22Rv1 (cell line): ENCODE measurements at regions not wholly inside any gene's neighbourhood (a gene's known extent, or its start where the extent isn't known, plus 50 kb on each side); places are given as distances from the start of the nearest gene placed in this dataset.

ENCODE experiments used
- H3K27ac ChIP-seq: fragments of 450-650 bp; 2 replicates; pipeline ENCODE4 v1.5.1; 2017
- CTCF ChIP-seq: fragments of 450-650 bp; IDR thresholded peaks from 2 replicates; pipeline ENCODE4 v1.5.1; 2017; ENCODE audit warnings: mild to moderate bottlenecking
- ZFX ChIP-seq: fragments of 450-650 bp; IDR thresholded peaks from 2 replicates; pipeline ENCODE4 v1.6.1; 2017; ENCODE audit warnings: antibody characterized with exemption, borderline replicate concordance

DNA sequence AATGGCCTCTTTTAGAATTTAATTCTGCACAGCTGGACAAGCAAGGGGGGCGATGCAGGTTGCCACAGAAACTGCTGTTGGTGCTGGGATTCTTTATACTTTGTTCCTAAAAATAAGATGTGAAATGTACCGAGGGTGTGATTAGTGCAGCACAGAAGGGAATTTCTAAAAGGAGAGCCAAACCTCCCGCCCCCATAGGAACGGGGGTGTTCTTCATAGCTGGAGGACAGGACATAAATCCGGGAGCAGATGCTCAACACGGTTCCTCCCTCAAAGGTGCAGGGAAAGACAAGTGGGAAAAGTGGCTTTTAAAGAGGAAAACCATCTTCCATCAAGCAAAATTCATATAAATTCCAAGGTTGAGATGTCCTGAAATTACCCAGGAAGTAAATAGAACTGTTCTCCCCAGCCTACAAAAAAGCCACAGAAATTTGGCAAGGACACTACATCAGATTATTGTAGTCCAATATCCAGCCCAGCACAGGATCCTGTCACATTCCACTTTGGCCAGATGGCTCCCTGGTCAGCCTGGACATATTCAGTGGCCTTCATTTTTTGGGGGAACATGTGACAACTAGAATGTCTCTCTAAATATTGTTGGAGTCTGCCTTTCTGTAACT is 51.4 kb upstream of the TMX1 start:
- TF ChIP-seq ZFX, result no peak
- no peak for TF ChIP-seq CTCF
- H3K27ac ChIP-seq, result no peak overlapping the region

DNA sequence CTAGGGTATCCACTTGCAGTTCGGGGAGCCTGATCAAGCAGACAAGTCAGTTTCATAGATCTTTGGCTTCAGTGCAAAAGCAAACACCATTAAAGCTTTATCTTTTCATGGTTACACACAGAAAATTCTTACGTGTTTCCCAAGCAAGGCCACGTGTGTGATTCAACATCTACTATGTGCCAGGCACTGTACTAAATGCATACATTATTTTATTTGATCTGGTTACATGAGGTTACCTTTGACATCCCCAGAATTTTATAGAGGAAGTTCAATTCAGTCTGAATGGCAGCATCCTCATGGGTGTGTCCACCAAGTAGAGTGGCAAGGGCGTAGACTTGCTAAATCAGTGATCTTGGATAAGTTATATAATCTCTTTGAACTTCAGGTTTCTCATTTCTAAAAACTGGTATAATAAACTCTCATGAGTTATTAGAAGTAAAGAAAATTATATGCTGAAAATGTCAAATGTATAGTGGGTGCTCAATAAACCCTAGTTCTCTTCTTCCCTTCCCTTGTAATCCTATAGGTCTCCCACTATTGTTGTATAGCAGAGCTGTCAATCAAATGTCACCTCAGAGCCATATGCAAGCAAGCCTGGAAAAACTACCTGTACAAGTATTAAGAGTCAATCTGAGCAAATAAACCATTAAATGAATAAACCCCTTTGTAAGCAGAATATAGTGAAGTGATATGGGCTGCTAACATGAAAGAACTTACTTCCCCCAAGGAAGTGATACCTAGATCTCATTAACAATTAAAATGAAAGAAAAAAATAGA is 50.3 kb upstream of the TMX1 start:
- TF ChIP-seq ZFX, result no peak
- TF ChIP-seq CTCF, result no peak
- no peak overlapping the region for H3K27ac ChIP-seq
